Bronchial epithelial cell (primary cell): ENCODE measurements at regions not wholly inside any gene's neighbourhood (a gene's known extent, or its start where the extent isn't known, plus 50 kb on each side); places are given as distances from the start of the nearest gene placed in this dataset.

Experiments used
- DNase-seq: peaks from one replicate; pipeline ENCODE4 v3.0.0-alpha.2; 2010; ENCODE audit warnings: low read depth
- FAIRE-seq: peaks from 2 replicates; lab custom pipeline; 2011; peaks lifted over from hg19 to GRCh38; lab: Jason Lieb, UNC
- H3K27me3 ChIP-seq: 2 replicates; pipeline ENCODE4 v1.5.1; 2011; ENCODE audit warnings: low read length; ENCODE audit not compliant: control insufficient read depth, insufficient read depth
- H3K36me3 ChIP-seq: 2 replicates; pipeline ENCODE4 v1.5.1; 2011; ENCODE audit warnings: low read length; ENCODE audit not compliant: control insufficient read depth, insufficient read depth
- H3K4me3 ChIP-seq: 2 replicates; pipeline ENCODE4 v1.5.1; 2011; ENCODE audit warnings: mild to moderate bottlenecking, low read depth, low read length, control low read depth
- CTCF ChIP-seq: IDR thresholded peaks from 2 replicates; pipeline ENCODE4 v1.5.1; 2011; ENCODE audit warnings: mild to moderate bottlenecking, moderate library complexity, low read length, control low read depth, inconsistent platforms; ENCODE audit not compliant: insufficient read depth, severe bottlenecking

- Histone ChIP-seq H3K36me3 (no peaks in the 10 kb centered on the region), H3K4me3 (no peak overlapping the region), H3K27me3 (no peaks in the 10 kb centered on the region)
- no peak for TF ChIP-seq CTCF
- DNase-seq = no peak
- FAIRE-seq = no peak
These were observed 751.4 kb upstream of the CTNND2 start for GRCh38 chr5:12655675-12656074.

- no peaks in the 10 kb centered on the region for H3K36me3 ChIP-seq
- H3K27me3 ChIP-seq = no peaks in the 10 kb centered on the region
- FAIRE-seq = no peak
- DNase-seq = no peak
- TF ChIP-seq CTCF = no peak
- no peak overlapping the region for H3K4me3 ChIP-seq
These were observed 748.0 kb upstream of the CTNND2 start for GRCh38 chr5:12652201-12652600.

- no peak for TF ChIP-seq CTCF
- FAIRE-seq = no peak
- H3K4me3 ChIP-seq = no peak overlapping the region
- no peaks in the 10 kb centered on the region for H3K36me3 ChIP-seq
- no peak for DNase-seq
- H3K27me3 ChIP-seq = no peaks in the 10 kb centered on the region
These were observed 744.3 kb upstream of the CTNND2 start for GRCh38 chr5:12648558-12648957.

- Histone ChIP-seq H3K27me3 (no peaks in the 10 kb centered on the region), H3K4me3 (no peak overlapping the region), H3K36me3 (no peaks in the 10 kb centered on the region)
- DNase-seq (no peak), FAIRE-seq (no peak)
- TF ChIP-seq CTCF = no peak
These were observed 743.4 kb upstream of the CTNND2 start for GRCh38 chr5:12647613-12648012.

- FAIRE-seq (no peak), DNase-seq (no peak)
- no peak overlapping the region for H3K4me3 ChIP-seq
- TF ChIP-seq CTCF = no peak
- no peaks in the 10 kb centered on the region for H3K36me3 ChIP-seq
- no peaks in the 10 kb centered on the region for H3K27me3 ChIP-seq
These were observed 741.3 kb upstream of the CTNND2 start for GRCh38 chr5:12645582-12645981.

GRCh38 chr5:12636209-12636608, 732.0 kb upstream of the CTNND2 start:
- Histone ChIP-seq H3K4me3 (no peak overlapping the region), H3K36me3 (no peaks in the 10 kb centered on the region), H3K27me3 (no peaks in the 10 kb centered on the region)
- peak; percentile 15 for DNase-seq
- TF ChIP-seq CTCF = no peak
- no peak for FAIRE-seq
